ENCODE measurements at regions not wholly inside any gene's neighbourhood (a gene's known extent, or its start where the extent isn't known, plus 50 kb on each side); places are given as distances from the start of the nearest gene placed in this dataset.
"Not testable (repeated sequence)": the region's sequence is repeated elsewhere in the genome, so short reads cannot be mapped to it uniquely, and the experiment has no call there.

DNA sequence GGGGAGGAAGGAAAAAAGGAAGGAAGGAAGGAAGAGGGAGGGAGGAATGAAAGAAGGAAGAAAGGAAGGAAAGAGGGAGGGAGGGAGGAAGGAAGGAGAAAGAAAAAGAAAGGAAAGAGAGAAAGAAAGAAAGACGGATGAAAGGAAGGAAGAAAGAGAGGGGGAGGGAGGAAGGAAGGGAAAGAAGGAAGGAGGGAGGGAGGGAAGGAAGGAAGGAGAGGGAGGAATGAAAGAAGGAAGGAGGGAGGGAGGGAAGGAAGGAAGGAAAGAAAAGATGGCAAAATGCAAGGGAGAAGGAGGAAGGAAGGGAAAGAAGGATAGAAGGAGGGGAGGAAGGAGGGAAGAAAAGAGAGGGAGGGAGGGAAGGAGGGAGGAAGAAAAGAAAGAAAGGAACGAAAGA lies 257.3 kb upstream of the C16orf82 start:
- DNase-seq, result no peak

DNA sequence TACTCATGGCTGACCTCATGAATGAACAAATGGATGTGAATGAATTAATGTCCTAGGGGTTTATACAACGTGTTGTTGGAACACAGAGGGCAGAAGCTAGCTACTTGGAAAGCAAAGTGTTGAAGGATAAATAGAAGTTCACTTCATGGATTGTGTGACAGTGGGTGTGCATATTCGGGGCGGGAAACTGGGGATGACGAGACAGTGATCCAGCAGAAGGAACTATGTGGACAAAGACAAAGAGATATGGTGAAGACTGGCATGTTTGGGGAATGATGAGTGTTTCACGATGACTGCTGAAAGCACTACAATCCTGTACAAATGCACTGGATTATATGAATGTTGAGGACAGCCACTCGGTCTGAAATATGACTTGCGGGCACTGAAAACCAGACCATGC lies 250.5 kb upstream of the C16orf82 start:
- DNase-seq, result no peak

DNA sequence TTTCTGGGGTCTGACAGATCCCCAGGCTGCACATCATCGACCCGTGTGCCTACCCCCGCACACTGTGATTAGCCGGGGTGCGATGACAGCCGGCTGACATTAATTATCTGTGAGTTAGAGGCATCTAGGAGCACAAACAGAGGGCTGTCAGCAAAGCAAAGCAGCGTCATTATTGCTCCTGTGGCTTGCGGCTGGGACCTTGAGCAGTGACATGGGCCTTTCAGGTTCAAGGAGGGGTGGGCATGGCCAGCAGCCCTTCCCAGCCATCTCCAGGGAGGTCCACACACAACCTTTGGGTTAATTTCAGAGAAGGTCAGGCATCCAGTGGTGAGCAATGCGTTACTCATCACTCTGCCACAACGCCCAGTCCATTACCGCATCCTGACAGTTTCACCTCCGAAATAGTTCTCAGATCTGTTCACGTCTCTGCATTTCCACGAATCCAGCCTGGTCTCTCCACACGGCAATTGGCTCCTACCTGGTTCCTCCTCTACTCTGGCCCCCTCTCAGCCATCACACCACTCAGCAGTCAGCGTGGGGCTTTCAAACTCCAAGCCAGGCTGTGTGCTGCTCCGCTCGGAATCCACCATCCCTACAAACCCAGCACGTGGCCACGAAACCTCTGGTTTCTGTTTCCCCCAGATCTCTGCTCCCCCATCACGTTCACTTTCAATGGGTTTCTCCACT lies 249.7 kb upstream of the C16orf82 start:
- DNase-seq, result no peak

GRCh38 chr16:26818393-26818792 lies 248.3 kb upstream of the C16orf82 start:
- DNase-seq, result no peak

- DNase-seq, result no peak
Observed at GRCh38 chr16:26824469-26824868, 242.3 kb upstream of the C16orf82 start.

GRCh38 chr16:26826500-26826899 lies 240.2 kb upstream of the C16orf82 start:
- DNase-seq, result no peak

- DNase-seq, result no peak
Observed at GRCh38 chr16:26827386-26827785, 239.3 kb upstream of the C16orf82 start.

DNA sequence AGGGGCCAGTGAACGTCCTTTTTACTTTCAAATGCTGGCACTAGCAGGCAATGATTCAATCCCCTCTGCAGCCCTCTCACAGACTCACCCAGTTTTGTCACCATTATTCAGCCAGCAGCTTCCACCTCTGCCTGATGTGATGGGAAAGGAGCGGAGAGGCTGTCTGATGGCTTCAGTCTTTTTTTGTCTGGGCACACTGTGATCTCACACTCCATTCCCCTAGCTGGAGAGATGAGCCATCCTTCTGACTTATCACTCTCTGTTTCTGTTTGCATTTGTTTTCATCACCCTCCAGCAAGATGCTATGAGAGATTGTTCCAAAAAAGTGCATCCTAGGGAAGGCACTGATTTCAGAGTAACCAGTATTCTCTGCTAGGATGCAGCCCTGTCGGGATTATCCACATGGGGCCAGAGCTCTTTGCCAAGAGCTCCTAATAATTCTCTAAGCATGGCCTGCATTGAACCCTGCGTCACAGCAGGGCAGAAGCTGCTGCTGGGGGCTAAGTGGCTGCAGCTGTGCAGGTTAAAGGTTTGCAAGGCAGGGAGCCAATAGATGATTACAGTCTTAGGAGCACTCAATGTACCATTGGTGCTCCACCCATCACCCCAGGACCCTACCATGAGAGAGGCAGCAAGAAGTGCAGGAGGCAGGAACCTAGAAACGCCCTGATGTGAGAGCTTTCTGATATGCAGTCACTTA lies 236.1 kb upstream of the C16orf82 start:
- no peak for DNase-seq

GRCh38 chr16:26836114-26836513 lies 230.6 kb upstream of the C16orf82 start:
- DNase-seq, result not testable (repeated sequence)

DNA sequence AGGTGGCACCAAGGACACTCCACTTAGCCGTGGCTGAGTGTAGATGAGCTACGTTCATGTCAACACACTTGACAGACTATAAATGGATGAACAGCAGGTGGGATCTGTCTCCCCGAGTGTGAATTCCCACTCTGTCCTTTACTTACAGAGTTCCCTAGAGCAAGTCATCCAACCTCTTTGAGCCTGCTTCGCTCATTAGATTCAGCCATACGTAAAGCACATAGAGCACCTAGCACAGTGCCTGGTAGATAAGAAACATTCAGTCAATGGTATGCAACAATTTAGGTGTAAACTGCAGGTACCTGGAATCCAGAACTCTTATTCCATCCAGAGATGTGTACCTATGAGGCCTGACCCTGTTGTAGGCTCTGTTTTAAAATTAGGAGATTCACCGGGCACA lies 227.8 kb upstream of the C16orf82 start:
- DNase-seq, result no peak

- no peak for DNase-seq
Observed at GRCh38 chr16:26840691-26841090, 226.0 kb upstream of the C16orf82 start.

- no peak for DNase-seq
Observed at GRCh38 chr16:26856271-26856670, 210.5 kb upstream of the C16orf82 start.

- no peak for DNase-seq
Observed at GRCh38 chr16:26856791-26857190, 209.9 kb upstream of the C16orf82 start.

DNA sequence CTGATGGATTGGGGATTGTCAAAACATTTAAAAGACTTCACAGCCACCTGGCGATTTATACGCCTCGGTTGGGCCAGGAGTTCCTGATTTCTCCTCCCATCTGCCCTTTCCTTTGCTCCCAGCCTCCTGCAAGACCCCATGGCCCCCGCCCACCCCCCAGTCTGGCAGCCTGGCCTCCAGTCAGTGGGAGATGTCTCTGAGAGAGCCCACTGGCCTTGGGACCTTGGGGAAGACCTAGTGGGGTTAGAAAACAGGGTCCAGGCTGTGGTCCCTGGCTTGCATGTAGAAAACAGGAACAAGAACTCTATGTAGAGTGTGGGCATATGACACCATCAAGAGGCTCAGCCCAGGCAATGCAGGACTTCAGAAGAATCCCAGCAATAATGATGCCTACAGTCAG lies 209.4 kb upstream of the C16orf82 start:
- no peak for DNase-seq

DNA sequence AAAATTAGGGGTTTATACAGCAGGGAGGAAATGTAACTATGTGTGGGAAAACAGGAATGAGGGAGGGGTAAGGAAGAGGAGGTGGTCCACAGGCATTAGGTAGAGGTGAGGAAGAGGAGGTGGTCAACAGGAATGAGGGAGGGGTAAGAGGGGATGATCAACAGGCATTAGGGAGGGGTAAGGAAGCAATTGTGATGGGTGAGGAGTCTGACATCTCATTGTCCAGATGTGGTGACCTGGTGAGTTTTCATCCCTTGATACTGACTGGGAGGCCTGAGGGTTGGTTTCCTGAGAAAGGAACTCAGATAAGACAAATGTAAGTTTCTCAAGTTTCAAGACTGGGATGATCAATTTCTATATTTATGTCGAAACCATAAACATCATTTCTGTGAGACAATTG lies 206.2 kb upstream of the C16orf82 start:
- DNase-seq, result no peak

GRCh38 chr16:26863931-26864330 lies 202.8 kb upstream of the C16orf82 start:
- no peak for DNase-seq

- not testable (repeated sequence) for DNase-seq
Observed at GRCh38 chr16:26874318-26874717, 192.4 kb upstream of the C16orf82 start.

GRCh38 chr16:26877421-26877820 lies 189.3 kb upstream of the C16orf82 start:
- DNase-seq, result no peak

GRCh38 chr16:26885674-26886073 lies 181.1 kb upstream of the C16orf82 start:
- DNase-seq, result no peak

DNA sequence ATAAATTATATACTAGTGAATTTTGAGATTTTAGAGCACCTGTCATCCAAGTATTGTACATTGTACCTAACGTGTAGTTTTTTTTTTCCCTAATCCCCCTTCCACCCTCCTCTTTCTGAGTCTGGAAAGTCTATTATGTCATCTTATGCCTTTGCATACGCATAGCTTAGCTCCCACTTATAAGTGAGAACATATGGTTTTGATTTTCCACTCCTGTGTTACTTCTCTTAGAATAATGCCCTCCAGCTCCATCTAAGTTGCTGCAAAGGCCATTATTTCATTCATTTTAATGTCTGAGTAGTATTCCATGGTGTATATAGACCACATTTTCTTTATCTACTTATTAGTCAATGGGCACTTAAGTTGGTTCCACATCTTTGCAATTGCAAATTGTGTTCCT lies 177.0 kb upstream of the C16orf82 start:
- no peak for DNase-seq

DNA sequence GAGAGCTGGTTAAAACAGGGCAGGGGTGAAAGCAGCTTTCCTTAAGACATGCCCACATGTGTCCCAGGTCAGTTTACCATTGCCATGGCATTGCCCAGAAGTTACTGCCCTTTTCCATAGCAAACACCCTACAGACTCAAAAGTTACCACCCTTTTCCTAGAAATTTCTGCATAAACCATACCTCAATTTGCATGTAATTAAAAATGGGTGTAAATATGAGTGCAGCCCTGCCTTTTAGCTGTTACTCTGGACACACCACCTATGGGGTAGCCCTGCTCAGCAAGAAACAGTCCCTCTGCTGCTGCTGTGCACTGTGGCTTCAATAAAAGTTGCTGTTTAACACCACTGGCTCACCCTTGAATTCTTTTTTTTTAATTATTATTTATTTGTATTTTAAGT lies 168.5 kb upstream of the C16orf82 start:
- DNase-seq, result no peak

DNA sequence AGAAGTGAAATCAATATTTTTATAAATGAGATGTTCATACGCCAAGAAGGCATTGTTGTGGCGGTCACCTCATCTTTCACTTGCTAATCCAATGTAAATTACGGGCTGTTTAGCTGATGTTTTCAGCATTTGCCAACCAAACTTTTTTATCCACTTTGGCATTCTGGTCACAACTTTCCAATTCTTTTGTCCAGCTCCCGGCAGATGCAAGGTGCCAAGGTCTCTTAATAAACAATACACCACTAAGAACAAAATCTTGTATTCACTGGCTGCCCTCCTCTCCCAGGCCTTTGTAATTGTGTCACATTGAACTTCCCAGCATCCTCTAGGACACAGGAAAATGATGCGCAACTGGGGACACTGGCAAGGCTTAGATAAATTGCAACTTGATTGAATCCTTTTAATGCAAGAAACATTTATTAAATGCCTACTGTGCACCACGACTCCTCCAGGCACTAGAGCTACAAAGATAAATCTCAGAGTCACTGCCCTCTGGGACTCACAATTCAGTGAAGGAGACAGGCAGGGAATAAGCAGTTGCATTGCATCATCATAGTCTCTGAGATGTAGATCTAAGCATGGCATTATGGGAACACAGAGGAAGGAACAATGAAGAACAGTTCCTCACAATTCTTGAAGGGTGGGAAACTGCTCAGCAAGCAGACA lies 165.4 kb upstream of the C16orf82 start:
- no peak for DNase-seq

- DNase-seq, result no peak
Observed at GRCh38 chr16:26901983-26902382, 164.7 kb upstream of the C16orf82 start.

DNA sequence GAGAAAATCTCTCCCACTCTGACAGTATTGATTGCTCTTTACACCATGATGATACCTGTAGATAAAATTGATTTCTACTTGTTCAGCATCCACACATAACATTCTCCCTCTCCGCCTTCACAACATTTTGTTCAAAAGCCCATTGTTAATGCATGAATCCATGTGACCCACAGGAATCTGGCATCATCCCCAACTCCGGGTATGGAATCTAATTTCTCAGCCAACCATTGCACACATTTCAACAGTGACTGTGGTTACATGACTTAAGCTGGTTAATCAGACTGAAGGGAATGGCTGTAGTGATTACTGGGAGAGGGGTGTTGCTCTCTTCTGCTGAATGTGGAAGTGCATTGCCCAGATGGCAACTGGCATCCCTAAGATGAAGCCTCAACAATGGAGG lies 161.4 kb upstream of the C16orf82 start:
- DNase-seq, result no peak
